ENCODE measurements at regions not wholly inside any gene's neighbourhood (a gene's known extent, or its start where the extent isn't known, plus 50 kb on each side); places are given as distances from the start of the nearest gene placed in this dataset.

DNA sequence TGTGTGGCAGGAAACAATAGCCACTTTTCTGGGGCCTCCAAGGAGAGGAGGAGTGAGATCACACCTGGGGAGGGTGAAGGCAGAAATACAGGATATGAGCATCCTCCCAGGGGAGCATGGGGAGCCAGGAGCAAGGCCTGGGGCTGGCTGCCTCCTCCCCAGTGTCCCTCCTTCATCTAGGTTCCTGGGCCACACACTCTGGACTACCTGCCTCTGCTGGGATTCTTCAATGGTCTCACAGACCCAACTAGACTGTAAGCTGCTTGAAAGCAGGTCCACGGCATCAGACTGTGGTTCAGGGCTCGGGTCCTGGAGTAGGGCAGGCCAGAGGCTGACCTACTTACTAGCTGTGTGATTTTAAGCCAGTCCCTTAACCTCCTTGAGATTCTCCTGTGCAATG lies 94.0 kb downstream of the MCFD2 start:
- Histone ChIP-seq H2AFZ (ENCODE audit: low read length) (no peak overlapping the region), H3K27me3 (ENCODE audit: control insufficient read depth in 1 of 2, insufficient read depth in 2 of 2, low read length in 2 of 2) (peaks cover 0 to 40% of the 10 kb centered on the region in 2 experiments; a peak in 4 of 5 replicates), H4K20me1 (ENCODE audit: insufficient read depth, low read length) (no peaks in the 10 kb centered on the region), H3K9ac (ENCODE audit: insufficient read depth, low read depth, low read length) (no peak overlapping the region), H3K36me3 (replicated peaks in 1 of 2; ENCODE audit: control insufficient read depth in 1 of 2, insufficient read depth in 2 of 2, low read length in 2 of 2) (no peaks in the 10 kb centered on the region), H3K79me2 (ENCODE audit: insufficient read depth, low read length) (no peaks in the 10 kb centered on the region), H3K4me2 (ENCODE audit: low read depth, low read length) (no peak overlapping the region), H3K9me3 (ENCODE audit: low read length) (no peaks in the 10 kb centered on the region), H3K4me3 (replicated peaks in 1 of 3; ENCODE audit: insufficient read depth in 1 of 3, low read depth in 2 of 3, low read length in 3 of 3) (no peak overlapping the region), H3K27ac (ENCODE audit: extremely low read length, insufficient read depth, low read length) (no peak overlapping the region), H3K4me1 (ENCODE audit: insufficient read depth, low read length) (no peaks in the 10 kb centered on the region)
- ChIA-PET POLR2A (no interaction called here), CTCF (ENCODE audit: low intra/inter-chr PET ratio, low total read pairs) (no interaction called here)
- in situ Hi-C loops (cut with HindIII; ENCODE audit: extremely low pct_ligation_motif_present, low pct_unique_long_range_greater_than_20kb) (no loop called here), intact Hi-C loops (cut with micrococcal nuclease; ENCODE audit: unreplicated experiment) (no loop called here)
- TF ChIP-seq, protein P1, sequence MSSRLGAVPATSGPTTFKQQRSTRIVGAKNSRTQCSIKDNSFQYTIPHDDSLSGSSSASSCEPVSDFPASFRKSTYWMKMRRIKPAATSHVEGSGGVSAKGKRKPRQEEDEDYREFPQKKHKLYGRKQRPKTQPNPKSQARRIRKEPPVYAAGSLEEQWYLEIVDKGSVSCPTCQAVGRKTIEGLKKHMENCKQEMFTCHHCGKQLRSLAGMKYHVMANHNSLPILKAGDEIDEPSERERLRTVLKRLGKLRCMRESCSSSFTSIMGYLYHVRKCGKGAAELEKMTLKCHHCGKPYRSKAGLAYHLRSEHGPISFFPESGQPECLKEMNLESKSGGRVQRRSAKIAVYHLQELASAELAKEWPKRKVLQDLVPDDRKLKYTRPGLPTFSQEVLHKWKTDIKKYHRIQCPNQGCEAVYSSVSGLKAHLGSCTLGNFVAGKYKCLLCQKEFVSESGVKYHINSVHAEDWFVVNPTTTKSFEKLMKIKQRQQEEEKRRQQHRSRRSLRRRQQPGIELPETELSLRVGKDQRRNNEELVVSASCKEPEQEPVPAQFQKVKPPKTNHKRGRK (CRISPR knock-in tag; IDR thresholded peaks at IDR 0.05) = no peak
- ATAC-seq (no peak), FAIRE-seq (no peak), DNase-seq (ENCODE audit: low spot score) (no peak)
- no TSS peak for BruUV-seq (replicated peaks)
- 0% methylated on average over 2 of the region's 2 CpGs for WGBS (ENCODE audit: low lambda C conversion rate)

DNA sequence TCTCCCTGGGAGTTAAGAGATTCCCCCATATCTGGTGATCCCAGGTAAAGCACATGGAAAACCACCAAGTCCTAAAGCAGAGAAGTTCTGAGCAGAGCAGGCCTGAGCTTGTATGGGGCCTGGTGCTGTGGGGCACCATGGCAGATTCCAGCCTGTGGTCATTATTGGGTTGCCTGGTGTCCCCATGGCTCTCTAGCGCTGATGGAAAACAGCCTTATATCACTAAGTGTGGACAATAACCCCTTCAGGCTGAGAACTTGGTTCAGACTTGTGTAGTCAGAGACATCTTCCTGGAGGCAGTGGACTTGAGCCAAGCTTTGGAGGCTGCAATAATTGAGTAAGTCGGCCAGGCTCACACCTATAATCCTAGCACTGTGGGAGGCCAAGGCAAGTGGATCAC lies 96.8 kb downstream of the MCFD2 start:
- H3K4me2 ChIP-seq (ENCODE audit: low read depth, low read length) = no peak overlapping the region
- DNase-seq (ENCODE audit: low spot score) (no peak), FAIRE-seq (no peak), ATAC-seq (no peak)
- H2AFZ ChIP-seq (ENCODE audit: low read length) = no peak overlapping the region
- H3K36me3 ChIP-seq (replicated peaks in 1 of 2; ENCODE audit: control insufficient read depth in 1 of 2, insufficient read depth in 2 of 2, low read length in 2 of 2) = no peaks in the 10 kb centered on the region
- BruUV-seq (replicated peaks) = no TSS peak
- TF ChIP-seq ZNF747 (CRISPR knock-in tag; IDR thresholded peaks at IDR 0.05; ENCODE audit: borderline replicate concordance) (no peak), ZNF44 (CRISPR knock-in tag; IDR thresholded peaks at IDR 0.05) (no peak), POGZ (CRISPR knock-in tag; IDR thresholded peaks at IDR 0.05) (no peak), ZNF674 (CRISPR knock-in tag; IDR thresholded peaks at IDR 0.05; ENCODE audit: low read depth) (no peak), NCOR1 (IDR thresholded peaks at IDR 0.05; ENCODE audit: borderline replicate concordance, low read length) (no peak), KDM5A (IDR thresholded peaks at IDR 0.05; ENCODE audit: borderline replicate concordance, low read length) (no peak), MBNL3 (CRISPR knock-in tag; conservative IDR thresholded peaks at IDR 0.05) (no peak), YEATS2 (CRISPR knock-in tag; IDR thresholded peaks at IDR 0.05; ENCODE audit: borderline replicate concordance) (no peak)
- H3K9me3 ChIP-seq (ENCODE audit: low read length) = no peaks in the 10 kb centered on the region
- intact Hi-C loops (cut with micrococcal nuclease; ENCODE audit: unreplicated experiment) = loop anchor here (1.0 kb wide), 1 partner anchor 16 kb away; no protein-coding TSS in a partner anchor
- no peaks in the 10 kb centered on the region for H3K79me2 ChIP-seq (ENCODE audit: insufficient read depth, low read length)
- H3K4me1 ChIP-seq (ENCODE audit: insufficient read depth, low read length) = peaks cover 4% of the 10 kb centered on the region
- ChIA-PET POLR2A (no interaction called here), CTCF (ENCODE audit: low intra/inter-chr PET ratio, low total read pairs) (no interaction called here)
- 50% methylated on average over 2 of the region's 2 CpGs for WGBS (ENCODE audit: low lambda C conversion rate)
- H3K27ac ChIP-seq (ENCODE audit: extremely low read length, insufficient read depth, low read length) = no peak overlapping the region
- in situ Hi-C loops (cut with HindIII; ENCODE audit: extremely low pct_ligation_motif_present, low pct_unique_long_range_greater_than_20kb) = no loop called here
- H3K27me3 ChIP-seq (ENCODE audit: control insufficient read depth in 1 of 2, insufficient read depth in 2 of 2, low read length in 2 of 2) = peaks cover 0 to 22% of the 10 kb centered on the region in 2 experiments; a peak in 4 of 5 replicates
- H4K20me1 ChIP-seq (ENCODE audit: insufficient read depth, low read length) = no peaks in the 10 kb centered on the region
- H3K4me3 ChIP-seq (replicated peaks in 1 of 3; ENCODE audit: insufficient read depth in 1 of 3, low read depth in 2 of 3, low read length in 3 of 3) = no peak overlapping the region
- no peak overlapping the region for H3K9ac ChIP-seq (ENCODE audit: insufficient read depth, low read depth, low read length)

All from HepG2 (cell line).